HG03565 (cell line): ENCODE measurements at regions not wholly inside any gene's neighbourhood (a gene's known extent, or its start where the extent isn't known, plus 50 kb on each side); places are given as distances from the start of the nearest gene placed in this dataset.

Experiments used
- ATAC-seq: cut with Tn5 transposase; IDR thresholded peaks from one replicate; pipeline ENCODE4 v1.9.1; 2021; ENCODE audit warnings: mild to moderate bottlenecking, moderate library complexity; ENCODE audit not compliant: unreplicated experiment

- ATAC-seq: no peak
Observed at GRCh38 chr13:62598708-62599107, 1183.1 kb upstream of the PCDH20 start.

DNA sequence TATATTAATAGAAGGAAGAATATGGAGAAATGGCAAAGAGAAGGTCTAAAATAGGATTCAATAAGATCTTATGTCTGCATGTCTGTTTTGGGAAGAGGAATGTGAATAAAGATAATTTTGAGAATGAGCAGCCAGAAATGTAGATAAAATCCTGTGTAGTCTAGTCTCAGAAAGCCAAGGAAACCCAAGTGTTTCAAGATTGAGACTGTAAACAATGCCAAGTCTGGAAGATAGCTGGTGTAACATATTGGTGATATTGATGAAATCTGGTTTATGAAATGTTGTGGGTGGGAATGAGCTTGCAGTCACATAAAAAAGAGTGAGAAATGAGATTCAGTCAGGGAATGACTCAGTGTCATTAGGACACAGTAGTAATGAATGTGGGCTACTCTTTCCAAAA is 1180.3 kb upstream of the PCDH20 start:
- ATAC-seq: no peak

- no peak for ATAC-seq
Observed at GRCh38 chr13:62593804-62594203, 1178.2 kb upstream of the PCDH20 start.

GRCh38 chr13:62583466-62583865 is 1167.8 kb upstream of the PCDH20 start:
- ATAC-seq: no peak

DNA sequence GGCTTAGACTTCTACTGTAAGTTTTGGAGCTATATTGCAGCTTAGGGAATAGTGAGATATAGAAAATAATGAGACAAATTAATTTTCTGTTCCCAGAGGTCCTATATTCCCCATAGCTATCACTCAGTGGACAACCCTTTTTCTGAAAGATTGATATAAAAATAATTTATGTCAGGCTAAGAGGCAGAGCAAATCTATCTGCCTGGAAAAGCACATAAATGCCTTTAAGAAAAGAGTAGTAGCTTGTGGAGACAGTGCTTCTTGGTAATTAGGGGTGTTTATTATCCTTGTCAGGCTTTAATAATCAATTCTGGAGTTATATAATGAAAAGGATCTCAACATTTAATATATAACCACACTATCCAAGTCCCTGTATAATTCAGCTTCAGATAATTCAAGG is 1162.8 kb upstream of the PCDH20 start:
- no peak for ATAC-seq

GRCh38 chr13:62564770-62565169 is 1149.1 kb upstream of the PCDH20 start:
- no peak for ATAC-seq

- ATAC-seq: no peak
Observed at GRCh38 chr13:62563251-62563650, 1147.6 kb upstream of the PCDH20 start.

DNA sequence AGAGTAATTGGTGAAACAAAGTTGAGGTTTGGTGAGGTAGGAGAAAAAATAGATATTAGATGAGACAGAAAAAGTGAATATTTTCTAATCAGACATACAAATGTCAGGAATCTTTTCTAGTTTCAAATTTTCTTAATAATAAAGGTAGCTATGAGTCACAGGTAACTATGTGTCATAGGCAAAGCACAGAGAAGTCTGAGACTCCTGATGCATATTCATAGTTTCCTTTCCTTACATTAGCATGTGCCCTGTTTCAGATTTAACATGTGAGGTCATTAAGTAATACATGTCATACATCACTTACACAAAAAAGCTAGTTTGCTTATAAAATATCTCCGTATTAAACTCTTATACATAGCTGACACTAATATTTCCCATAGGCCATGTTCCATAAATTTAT is 1141.3 kb upstream of the PCDH20 start:
- ATAC-seq: no peak

GRCh38 chr13:62551588-62551987 is 1135.9 kb upstream of the PCDH20 start:
- ATAC-seq: no peak

DNA sequence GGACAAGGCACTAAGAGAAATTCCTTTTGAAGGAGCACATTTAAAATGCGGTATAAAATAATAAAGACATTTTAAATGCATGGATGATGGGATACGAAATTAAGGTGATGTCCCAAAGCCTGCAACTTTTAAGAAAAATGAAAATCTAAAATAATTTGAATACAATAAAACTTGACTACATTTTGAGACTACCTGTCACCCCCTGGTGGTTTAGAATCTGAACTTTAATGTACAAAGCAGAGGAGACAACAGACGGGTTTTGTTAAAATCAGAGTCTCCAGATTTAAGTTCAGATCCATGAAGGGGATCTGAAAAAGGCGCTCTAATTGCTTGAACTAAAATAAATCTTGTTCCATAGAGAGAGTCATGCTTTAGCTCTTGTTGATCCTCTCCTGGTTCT is 1129.3 kb upstream of the PCDH20 start:
- ATAC-seq: no peak

- no peak for ATAC-seq
Observed at GRCh38 chr13:62537593-62537992, 1121.9 kb upstream of the PCDH20 start.

DNA sequence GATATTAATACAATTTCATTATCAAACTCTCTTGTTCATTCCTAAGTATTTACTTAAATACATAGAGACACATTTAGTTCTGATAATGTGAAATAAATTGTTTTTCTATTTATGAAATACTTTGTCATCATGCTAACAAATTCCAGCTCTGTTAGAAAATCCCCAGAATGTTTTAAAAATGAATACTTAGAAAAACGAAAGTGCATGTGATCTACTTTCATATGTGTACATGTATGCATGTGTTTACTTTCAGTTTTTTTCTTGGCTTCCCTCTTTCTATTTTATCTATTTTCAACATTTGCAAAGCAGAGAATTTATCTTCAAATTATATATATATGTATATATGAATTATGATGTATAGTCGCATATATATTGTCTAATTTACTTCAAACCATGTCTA is 1110.0 kb upstream of the PCDH20 start:
- no peak for ATAC-seq

GRCh38 chr13:62524498-62524897 is 1108.8 kb upstream of the PCDH20 start:
- peak; percentile 23 for ATAC-seq

GRCh38 chr13:62524061-62524460 is 1108.4 kb upstream of the PCDH20 start:
- ATAC-seq: peak; percentile 89

DNA sequence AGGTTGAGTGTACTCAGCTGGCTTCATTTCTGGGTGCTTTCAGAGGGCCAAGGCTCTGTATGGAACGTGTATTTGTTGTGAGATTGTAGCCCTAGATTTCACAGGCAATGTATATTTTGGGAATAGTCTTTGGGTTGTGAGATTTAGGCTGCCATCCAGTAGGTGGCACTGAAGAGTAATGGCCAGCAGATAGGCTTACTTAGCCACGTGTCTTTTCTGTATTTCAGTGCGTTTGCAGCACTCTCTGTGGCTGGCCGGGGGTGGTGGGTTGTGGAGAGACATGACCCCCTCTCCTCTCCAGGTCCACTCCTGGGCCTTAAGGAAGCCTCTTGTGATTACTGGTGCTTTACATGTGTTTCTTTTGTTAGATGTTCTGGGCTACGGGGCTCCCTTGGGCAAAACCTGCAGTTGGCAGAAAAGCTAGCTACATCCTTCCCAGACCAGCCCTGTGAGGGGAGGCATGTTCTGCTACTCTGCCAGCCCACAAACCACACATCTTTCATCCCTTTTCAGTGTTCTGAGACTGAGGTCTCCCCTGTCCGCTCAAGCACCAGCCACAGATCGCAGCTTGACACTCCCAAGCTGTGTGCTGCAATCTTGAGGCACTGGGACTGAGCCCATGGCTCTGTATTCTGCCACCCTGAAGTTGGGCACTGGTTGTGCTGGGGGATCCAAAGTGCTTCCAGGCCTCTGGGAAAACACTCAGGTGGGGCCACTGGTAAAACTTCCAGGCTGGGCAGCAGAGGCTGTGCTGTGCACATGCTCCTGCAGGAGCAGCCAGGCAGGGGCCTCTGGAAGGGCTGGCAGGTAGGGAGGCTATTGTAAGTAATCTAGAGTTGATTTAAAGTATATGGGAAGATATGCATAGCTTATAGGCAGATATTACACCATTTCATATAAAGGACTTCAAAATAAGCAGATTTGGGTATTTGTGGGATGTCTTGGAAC is 1096.8 kb upstream of the PCDH20 start:
- peak; percentile 90 for ATAC-seq

- peak; percentile 24 for ATAC-seq
Observed at GRCh38 chr13:62510906-62511655, 1095.4 kb upstream of the PCDH20 start.

DNA sequence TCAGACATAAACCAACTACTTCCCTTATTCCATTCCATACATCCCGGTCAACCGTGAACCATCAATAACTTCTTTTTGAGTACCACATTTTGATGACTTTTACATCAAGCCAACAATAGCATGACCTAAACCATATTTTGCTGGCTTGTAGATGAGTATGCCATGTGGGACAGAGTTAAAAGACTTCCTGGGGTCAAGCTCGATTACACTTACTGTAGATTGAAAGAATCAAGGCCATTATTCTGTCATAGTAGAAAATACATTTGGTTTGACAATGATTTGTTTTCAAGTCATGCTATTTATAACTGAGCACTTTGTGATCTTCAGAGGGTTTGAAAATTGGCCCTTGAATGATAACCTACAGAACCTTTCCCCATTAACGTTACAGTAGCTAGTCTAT is 1086.9 kb upstream of the PCDH20 start:
- ATAC-seq: no peak

DNA sequence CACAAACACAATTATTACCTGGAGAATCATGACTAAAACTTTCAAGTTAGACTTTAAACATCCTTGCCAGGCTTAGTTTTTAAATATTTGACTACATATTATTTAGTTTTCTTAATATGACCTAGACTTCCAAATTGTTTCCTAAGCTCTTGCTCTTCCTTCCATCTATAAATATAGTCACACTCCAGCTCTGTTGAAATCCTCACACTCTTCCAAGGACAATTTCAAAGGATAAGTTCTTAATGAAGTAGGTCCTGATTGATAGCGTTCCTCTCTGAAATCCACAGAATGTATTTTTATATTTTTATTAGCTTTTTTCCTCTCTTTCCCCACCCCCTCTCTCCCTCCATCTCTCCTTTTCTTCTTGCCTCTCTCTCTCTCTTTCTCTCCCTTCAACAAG is 1074.1 kb upstream of the PCDH20 start:
- no peak for ATAC-seq

DNA sequence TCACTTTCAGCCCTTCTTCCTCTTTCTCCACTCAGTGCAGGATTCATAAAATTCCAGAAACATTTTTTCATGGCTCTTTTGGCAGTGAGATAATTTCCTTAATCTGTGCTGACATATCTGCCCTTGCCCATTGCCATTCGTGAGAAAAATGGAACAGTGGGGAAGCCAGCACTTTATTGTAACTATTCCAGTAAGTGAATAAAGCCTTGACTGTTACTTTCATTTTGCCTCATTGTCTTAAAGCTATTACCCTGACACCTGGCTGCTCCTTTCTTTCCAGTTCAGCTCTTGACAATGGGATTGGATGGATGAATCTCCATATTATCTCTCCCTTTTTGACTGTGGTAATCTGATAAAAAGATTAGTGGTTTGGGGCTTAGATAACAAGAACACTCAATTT is 1068.1 kb upstream of the PCDH20 start:
- no peak for ATAC-seq

- ATAC-seq: no peak
Observed at GRCh38 chr13:62482351-62482750, 1066.7 kb upstream of the PCDH20 start.

- no peak for ATAC-seq
Observed at GRCh38 chr13:62473944-62474237, 1058.2 kb upstream of the PCDH20 start.

GRCh38 chr13:62473190-62473943 is 1057.7 kb upstream of the PCDH20 start:
- no peak for ATAC-seq
